Neural progenitor cell (in vitro differentiated cells): ENCODE measurements at regions not wholly inside any gene's neighbourhood (a gene's known extent, or its start where the extent isn't known, plus 50 kb on each side); places are given as distances from the start of the nearest gene placed in this dataset.

ENCODE experiments used
- DNase-seq: peaks from one replicate; pipeline ENCODE4 v3.0.0-alpha.2; 2016; ENCODE audit warnings: low spot score
- H2AFZ ChIP-seq: fragments of 200-600 bp; sonication (generic); replicated peaks from 2 replicates; pipeline ENCODE4 v1.6.1; 2016; ENCODE audit warnings: antibody characterized with exemption
- H3F3A ChIP-seq: fragments of 200-600 bp; sonication (generic); 2 replicates; pipeline ENCODE4 v1.6.1; 2016; ENCODE audit warnings: antibody characterized with exemption, low read depth
- H3K27ac ChIP-seq: fragments of 200-600 bp; sonication (generic); 2 replicates; pipeline ENCODE4 v1.5.1; 2016; ENCODE audit warnings: mild to moderate bottlenecking
- H3K27me3 ChIP-seq: fragments of 200-600 bp; sonication (generic); 2 replicates; pipeline ENCODE4 v1.6.1; 2016; ENCODE audit warnings: mild to moderate bottlenecking, moderate library complexity
- H3K36me3 ChIP-seq: fragments of 200-600 bp; sonication (generic); 2 replicates; pipeline ENCODE4 v1.5.1; 2016
- H3K4me1 ChIP-seq: fragments of 200-600 bp; sonication (generic); 2 replicates; pipeline ENCODE4 v1.6.1; 2016; ENCODE audit warnings: mixed run types
- H3K4me2 ChIP-seq: fragments of 200-600 bp; sonication (generic); 2 replicates; pipeline ENCODE4 v1.6.1; 2016
- H3K4me3 ChIP-seq: fragments of 200-600 bp; sonication (generic); 2 replicates; pipeline ENCODE4 v1.5.1; 2016
- H3K79me2 ChIP-seq: fragments of 200-600 bp; sonication (generic); 2 replicates; pipeline ENCODE4 v1.6.1; 2016; ENCODE audit warnings: low read depth
- H3K9ac ChIP-seq: fragments of 200-600 bp; sonication (generic); 2 replicates; pipeline ENCODE4 v1.6.1; 2016
- H3K9me3 ChIP-seq: fragments of 200-600 bp; sonication (generic); 2 replicates; pipeline ENCODE4 v1.5.1; 2016; ENCODE audit warnings: low read depth
- H4K20me1 ChIP-seq: fragments of 200-600 bp; sonication (generic); 2 replicates; pipeline ENCODE4 v1.6.1; 2016; ENCODE audit warnings: low read depth
- H3K27ac Mint-ChIP-seq: 3 replicates; pipeline ENCODE4 v1.8.0; 2021; ENCODE audit warnings: mixed read lengths
- H3K27me3 Mint-ChIP-seq: 2 replicates; pipeline ENCODE4 v1.8.0; 2022; ENCODE audit warnings: low read depth, mild to moderate bottlenecking, inconsistent platforms, moderate library complexity, mixed read lengths; ENCODE audit not compliant: insufficient read depth
- H3K36me3 Mint-ChIP-seq: 3 replicates; pipeline ENCODE4 v1.8.0; 2021; ENCODE audit warnings: mixed read lengths
- H3K4me1 Mint-ChIP-seq: 3 replicates; pipeline ENCODE4 v1.8.0; 2021; ENCODE audit warnings: mixed read lengths
- H3K4me3 Mint-ChIP-seq: 3 replicates; pipeline ENCODE4 v1.8.0; 2021; ENCODE audit warnings: mild to moderate bottlenecking, moderate library complexity, mixed read lengths
- H3K9me3 Mint-ChIP-seq: 3 replicates; pipeline ENCODE4 v1.8.0; 2020; ENCODE audit warnings: mixed read lengths
- CTCF ChIP-seq: fragments of 200-600 bp; sonication (generic); IDR thresholded peaks from 2 replicates; pipeline ENCODE4 v1.5.1; 2017; ENCODE audit warnings: antibody characterized with exemption, mild to moderate bottlenecking
- EZH2 ChIP-seq: fragments of 200-600 bp; sonication (generic); IDR thresholded peaks from 2 replicates; pipeline ENCODE4 v1.6.1; 2017; ENCODE audit warnings: antibody characterized with exemption, mild to moderate bottlenecking, moderate library complexity
- EZH2phosphoT487 ChIP-seq: fragments of 200-600 bp; sonication (generic); IDR thresholded peaks from 2 replicates; pipeline ENCODE4 v1.6.1; 2017; ENCODE audit warnings: antibody characterized with exemption

- Histone ChIP-seq H3K4me2 (no peak overlapping the region), H3K9ac (no peak overlapping the region)
These were observed 62.8 kb upstream of the FAM20C start for GRCh38 chr7:129366-130221.

DNA sequence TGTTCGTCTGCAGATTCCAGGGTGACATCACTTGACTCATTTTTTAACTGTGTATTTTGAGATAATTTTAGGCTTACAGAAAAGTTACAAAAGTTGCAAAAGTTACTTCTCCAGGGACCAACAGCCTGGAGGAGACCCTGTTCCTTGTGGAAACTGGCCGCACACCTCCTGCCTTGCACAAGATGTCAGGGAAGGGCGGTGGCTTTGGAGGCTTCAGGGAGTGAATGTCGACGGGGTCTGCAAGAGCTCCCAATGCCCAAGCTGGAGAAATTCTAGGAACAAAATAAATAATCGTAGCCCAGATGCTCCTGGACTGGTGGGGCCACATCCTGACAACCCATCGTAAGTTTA is 62.2 kb upstream of the FAM20C start:
- Histone ChIP-seq H3K9ac (no peak overlapping the region), H3K36me3 (no peaks in the 10 kb centered on the region), H3K27me3 (no peaks in the 10 kb centered on the region), H4K20me1 (no peaks in the 10 kb centered on the region), H3K4me2 (no peak overlapping the region), H2AFZ (no peak overlapping the region), H3K4me3 (no peak overlapping the region), H3K79me2 (no peaks in the 10 kb centered on the region), H3K4me1 (no peaks in the 10 kb centered on the region), H3F3A (no peaks in the 10 kb centered on the region), H3K27ac (no peak overlapping the region), H3K9me3 (no peaks in the 10 kb centered on the region)
- Mint-ChIP-seq H3K9me3 (no peaks in the 10 kb centered on the region), H3K36me3 (no peaks in the 10 kb centered on the region), H3K27me3 (peaks cover 7% of the 10 kb centered on the region), H3K4me1 (peaks cover 3% of the 10 kb centered on the region), H3K4me3 (no peak overlapping the region), H3K27ac (no peak overlapping the region)
- TF ChIP-seq EZH2 (no peak), CTCF (no peak), EZH2phosphoT487 (no peak)
- no peak for DNase-seq

More at GRCh38 chr7:129366-130221, 62.8 kb upstream of the FAM20C start:
- Histone ChIP-seq H3K4me1 (no peaks in the 10 kb centered on the region), H3F3A (no peaks in the 10 kb centered on the region), H3K27me3 (no peaks in the 10 kb centered on the region), H3K79me2 (no peaks in the 10 kb centered on the region), H2AFZ (no peak overlapping the region), H3K36me3 (no peaks in the 10 kb centered on the region), H3K27ac (no peak overlapping the region), H3K4me3 (no peak overlapping the region), H4K20me1 (no peaks in the 10 kb centered on the region), H3K9me3 (no peaks in the 10 kb centered on the region)
- Mint-ChIP-seq H3K4me3 (no peak overlapping the region), H3K36me3 (no peaks in the 10 kb centered on the region), H3K4me1 (peaks cover 5% of the 10 kb centered on the region), H3K27ac (no peak overlapping the region), H3K27me3 (peaks cover 6% of the 10 kb centered on the region), H3K9me3 (no peaks in the 10 kb centered on the region)
- TF ChIP-seq EZH2phosphoT487 (no peak), EZH2 (no peak), CTCF (no peak)
- DNase-seq, result no peak

DNA sequence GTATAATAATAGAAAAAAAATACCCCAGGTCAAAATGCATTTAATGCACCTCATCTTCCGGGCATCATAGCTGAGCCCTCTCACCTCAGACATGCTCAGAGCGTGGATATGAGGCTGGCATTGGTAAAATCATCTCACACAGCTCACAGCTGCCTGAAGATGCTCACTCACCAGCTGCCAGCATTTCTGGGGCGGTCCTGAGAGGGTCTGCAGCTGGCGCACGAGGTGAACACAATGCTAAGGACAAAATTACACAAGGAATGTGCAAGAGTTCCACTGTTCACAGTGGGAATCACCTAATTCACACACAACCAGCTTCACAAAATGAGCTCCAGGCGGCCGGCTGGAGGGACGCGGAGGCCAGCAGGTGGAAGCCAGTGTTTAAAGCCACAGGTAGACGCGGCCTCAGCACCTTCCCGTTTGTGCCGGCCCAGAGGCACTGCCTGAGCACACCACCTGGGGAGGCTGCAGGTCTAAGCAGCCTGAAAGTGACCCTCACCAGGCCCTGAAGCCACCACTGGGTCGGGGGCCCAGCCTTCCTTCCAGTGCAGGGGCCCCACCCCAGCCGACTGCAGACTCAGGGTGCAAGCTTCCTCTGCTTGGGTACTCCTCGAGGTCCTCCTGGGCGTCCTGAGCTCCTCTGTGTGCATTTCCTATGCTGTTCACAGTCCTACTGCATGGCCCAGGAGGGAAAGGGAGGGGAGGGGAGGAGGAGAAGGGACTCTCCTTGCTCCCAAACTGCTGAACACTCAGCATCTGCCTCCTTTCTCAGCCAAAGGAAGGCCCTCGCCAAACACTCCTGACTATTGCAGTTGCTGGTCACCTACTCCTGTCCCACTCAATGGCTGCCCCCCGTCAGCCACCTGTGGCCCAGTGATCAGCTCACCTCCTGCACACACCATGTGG is 61.2 kb upstream of the FAM20C start:
- H3K4me3 ChIP-seq, result no peak overlapping the region
- no peak for DNase-seq
- no peak overlapping the region for H3K4me3 Mint-ChIP-seq
- H3K36me3 Mint-ChIP-seq, result no peaks in the 10 kb centered on the region
- H3K36me3 ChIP-seq, result no peaks in the 10 kb centered on the region
- H3F3A ChIP-seq, result no peaks in the 10 kb centered on the region
- H2AFZ ChIP-seq, result no peak overlapping the region
- no peak overlapping the region for H3K27ac Mint-ChIP-seq
- H3K79me2 ChIP-seq, result no peaks in the 10 kb centered on the region
- no peaks in the 10 kb centered on the region for H4K20me1 ChIP-seq
- no peak overlapping the region for H3K9ac ChIP-seq
- H3K27ac ChIP-seq, result no peak overlapping the region
- peaks cover 4% of the 10 kb centered on the region for H3K27me3 Mint-ChIP-seq
- H3K9me3 ChIP-seq, result no peaks in the 10 kb centered on the region
- no peaks in the 10 kb centered on the region for H3K4me1 ChIP-seq
- H3K9me3 Mint-ChIP-seq, result no peaks in the 10 kb centered on the region
- no peaks in the 10 kb centered on the region for H3K27me3 ChIP-seq
- no peaks in the 10 kb centered on the region for H3K4me1 Mint-ChIP-seq
- no peak overlapping the region for H3K4me2 ChIP-seq
- TF ChIP-seq CTCF, result no peak
- no peak for TF ChIP-seq EZH2phosphoT487
